ENCODE measurements at regions not wholly inside any gene's neighbourhood (a gene's known extent, or its start where the extent isn't known, plus 50 kb on each side); places are given as distances from the start of the nearest gene placed in this dataset.
A peak's percentile ranks its signal among the peaks of the same experiment; 100 is the strongest.
"Not testable (repeated sequence)": the region's sequence is repeated elsewhere in the genome, so short reads cannot be mapped to it uniquely, and the experiment has no call there.

- no peak for DNase-seq
Observed at GRCh38 chr2:64796926-64797325, 143.2 kb upstream of the SERTAD2 start.

GRCh38 chr2:64797881-64798575, 144.3 kb upstream of the SERTAD2 start:
- DNase-seq: no peak

- DNase-seq: no peak
Observed at GRCh38 chr2:64799592-64800252, 146.0 kb upstream of the SERTAD2 start.

GRCh38 chr2:64803776-64804175, 150.1 kb upstream of the SERTAD2 start:
- no peak for DNase-seq

- DNase-seq: no peak
Observed at GRCh38 chr2:64804651-64805050, 150.9 kb upstream of the SERTAD2 start.

GRCh38 chr2:64807417-64807816, 153.7 kb upstream of the SERTAD2 start:
- DNase-seq: no peak

GRCh38 chr2:64808092-64808491, 154.4 kb upstream of the SERTAD2 start:
- no peak for DNase-seq

- DNase-seq: no peak
Observed at GRCh38 chr2:64808754-64809153, 155.0 kb upstream of the SERTAD2 start.

- no peak for DNase-seq
Observed at GRCh38 chr2:64809216-64809615, 155.5 kb upstream of the SERTAD2 start.

GRCh38 chr2:64812285-64812684, 158.6 kb upstream of the SERTAD2 start:
- DNase-seq: peak; percentile 17

GRCh38 chr2:64814007-64814406, 160.3 kb upstream of the SERTAD2 start:
- DNase-seq: no peak

GRCh38 chr2:64816526-64816925, 162.8 kb upstream of the SERTAD2 start:
- DNase-seq: not testable (repeated sequence)

- no peak for DNase-seq
Observed at GRCh38 chr2:64817453-64817852, 163.7 kb upstream of the SERTAD2 start.

- no peak for DNase-seq
Observed at GRCh38 chr2:64818664-64819060, 164.9 kb upstream of the SERTAD2 start.

- no peak for DNase-seq
Observed at GRCh38 chr2:64819361-64819760, 165.6 kb upstream of the SERTAD2 start.

- peak; percentile 45 for DNase-seq
Observed at GRCh38 chr2:64819774-64820688, 166.3 kb upstream of the SERTAD2 start.

GRCh38 chr2:64820901-64821300, 167.2 kb upstream of the SERTAD2 start:
- peak; percentile 24 for DNase-seq

- DNase-seq: no peak
Observed at GRCh38 chr2:64823794-64824193, 165.4 kb upstream of the SLC1A4 start.

GRCh38 chr2:64825831-64826491, 163.2 kb upstream of the SLC1A4 start:
- DNase-seq: no peak

GRCh38 chr2:64826703-64827102, 162.5 kb upstream of the SLC1A4 start:
- DNase-seq: no peak

GRCh38 chr2:64828261-64828660, 160.9 kb upstream of the SLC1A4 start:
- no peak for DNase-seq

- DNase-seq: no peak
Observed at GRCh38 chr2:64829525-64829924, 159.7 kb upstream of the SLC1A4 start.
